ENCODE measurements at regions not wholly inside any gene's neighbourhood (a gene's known extent, or its start where the extent isn't known, plus 50 kb on each side); places are given as distances from the start of the nearest gene placed in this dataset.

DNA sequence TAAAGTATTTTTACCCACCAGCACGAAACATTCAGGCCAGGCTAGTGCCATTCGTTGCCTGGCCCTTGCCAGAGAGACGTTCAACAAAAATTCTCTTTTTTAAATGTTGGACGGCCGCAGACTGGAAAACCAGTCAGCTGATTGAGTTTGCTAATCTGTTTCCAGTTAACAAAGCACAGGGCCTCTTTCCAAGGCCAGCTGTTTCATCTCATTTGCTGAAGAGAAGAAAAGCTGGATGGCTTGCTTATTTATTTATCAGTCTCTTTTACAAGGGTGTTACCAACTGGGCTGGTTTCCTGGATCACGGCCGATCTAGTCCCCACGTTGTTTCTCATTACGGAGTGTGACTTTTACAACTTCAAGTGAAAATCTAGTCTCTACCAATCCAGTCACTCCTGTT lies 418.7 kb upstream of the DYNLRB2 start:
- DNase-seq: no peak
- no peak overlapping the region for H4K91ac ChIP-seq (ENCODE audit: insufficient read length, low read depth, low read length)
- H3K27ac ChIP-seq (ENCODE audit: insufficient read length, low read depth, low read length): no peak overlapping the region
- H3K27me3 ChIP-seq (ENCODE audit: insufficient read depth, low read length): no peaks in the 10 kb centered on the region
- no peak overlapping the region for H2BK120ac ChIP-seq (ENCODE audit: low read depth, low read length, poor library complexity, severe bottlenecking)
- H3K4me1 ChIP-seq (ENCODE audit: insufficient read depth, low read length): no peaks in the 10 kb centered on the region
- H3T11ph ChIP-seq (ENCODE audit: low read length): no peak overlapping the region
- no CpG with 5 or more reads among the region's 9 CpGs for WGBS (ENCODE audit: extremely low coverage, insufficient read length, low lambda C conversion rate)
- H2BK12ac ChIP-seq (ENCODE audit: insufficient read length, low read depth, low read length): no peak overlapping the region
- H3K9ac ChIP-seq (ENCODE audit: extremely low read depth, insufficient read length, low read length): no peak overlapping the region
- no peak overlapping the region for H3K23ac ChIP-seq (ENCODE audit: insufficient read length, low read depth, low read length)
- H4K5ac ChIP-seq (ENCODE audit: insufficient read length, low read depth, low read length): no peak overlapping the region
- no peak overlapping the region for H2BK5ac ChIP-seq (ENCODE audit: insufficient read length, low read length)
- H3K18ac ChIP-seq (ENCODE audit: insufficient read length, low read depth, low read length): no peak overlapping the region
- no peaks in the 10 kb centered on the region; the same call in 1 of the 2 replicates for H3K27me3 Mint-ChIP-seq (ENCODE audit: low read depth)
- H3K56ac ChIP-seq (ENCODE audit: insufficient read length, low read depth, low read length): no peak overlapping the region
- H4K8ac ChIP-seq (replicated peaks; ENCODE audit: insufficient read length, low read depth, low read length): no peak overlapping the region
- no peak overlapping the region for H2AFZ ChIP-seq (ENCODE audit: low read length)
- H3K14ac ChIP-seq (ENCODE audit: insufficient read depth, low read length): no peak overlapping the region
- no peak overlapping the region for H2BK20ac ChIP-seq (ENCODE audit: low read depth, low read length, poor library complexity, severe bottlenecking)
- no peaks in the 10 kb centered on the region for H3K79me2 ChIP-seq (ENCODE audit: insufficient read depth, low read length)
- no peaks in the 10 kb centered on the region for H3K4me1 Mint-ChIP-seq
- H3K4ac ChIP-seq (ENCODE audit: low read depth, low read length): no peak overlapping the region
- H3K9me3 Mint-ChIP-seq: no peaks in the 10 kb centered on the region
- no peak overlapping the region for H3K4me3 Mint-ChIP-seq
- no peak overlapping the region for H2BK15ac ChIP-seq (ENCODE audit: low read depth, low read length)
- no peaks in the 10 kb centered on the region for H3K9me3 ChIP-seq (ENCODE audit: control insufficient read depth, low read depth, low read length)
- no peak overlapping the region for H3K4me2 ChIP-seq (ENCODE audit: insufficient read depth, insufficient read length, low read length)
- H3K79me1 ChIP-seq (ENCODE audit: insufficient read depth, low read depth, low read length, poor library complexity, severe bottlenecking): no peaks in the 10 kb centered on the region
- H3K27ac Mint-ChIP-seq: no peak overlapping the region
- H2AK5ac ChIP-seq (ENCODE audit: insufficient read length, low read length): no peak overlapping the region
- TF ChIP-seq, protein P1, sequence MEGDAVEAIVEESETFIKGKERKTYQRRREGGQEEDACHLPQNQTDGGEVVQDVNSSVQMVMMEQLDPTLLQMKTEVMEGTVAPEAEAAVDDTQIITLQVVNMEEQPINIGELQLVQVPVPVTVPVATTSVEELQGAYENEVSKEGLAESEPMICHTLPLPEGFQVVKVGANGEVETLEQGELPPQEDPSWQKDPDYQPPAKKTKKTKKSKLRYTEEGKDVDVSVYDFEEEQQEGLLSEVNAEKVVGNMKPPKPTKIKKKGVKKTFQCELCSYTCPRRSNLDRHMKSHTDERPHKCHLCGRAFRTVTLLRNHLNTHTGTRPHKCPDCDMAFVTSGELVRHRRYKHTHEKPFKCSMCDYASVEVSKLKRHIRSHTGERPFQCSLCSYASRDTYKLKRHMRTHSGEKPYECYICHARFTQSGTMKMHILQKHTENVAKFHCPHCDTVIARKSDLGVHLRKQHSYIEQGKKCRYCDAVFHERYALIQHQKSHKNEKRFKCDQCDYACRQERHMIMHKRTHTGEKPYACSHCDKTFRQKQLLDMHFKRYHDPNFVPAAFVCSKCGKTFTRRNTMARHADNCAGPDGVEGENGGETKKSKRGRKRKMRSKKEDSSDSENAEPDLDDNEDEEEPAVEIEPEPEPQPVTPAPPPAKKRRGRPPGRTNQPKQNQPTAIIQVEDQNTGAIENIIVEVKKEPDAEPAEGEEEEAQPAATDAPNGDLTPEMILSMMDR (conservative IDR thresholded peaks at IDR 0.05): no peak
- H3K36me3 Mint-ChIP-seq (ENCODE audit: insufficient read depth in 1 of 3, low read depth in 3 of 3): no peaks in the 10 kb centered on the region; a peak in 1 of 7 replicates
- no peaks in the 10 kb centered on the region for H3K23me2 ChIP-seq (ENCODE audit: insufficient read length, low read depth, low read length, poor library complexity, severe bottlenecking)
- no peaks in the 10 kb centered on the region for H4K20me1 ChIP-seq (ENCODE audit: control insufficient read depth, insufficient read depth, insufficient read length)

All from H9 (cell line).